GM18907 (cell line): ENCODE measurements at regions not wholly inside any gene's neighbourhood (a gene's known extent, or its start where the extent isn't known, plus 50 kb on each side); places are given as distances from the start of the nearest gene placed in this dataset.

ENCODE experiments used
- ATAC-seq: cut with Tn5 transposase; IDR thresholded peaks from one replicate; pipeline ENCODE4 v1.9.1; 2021; ENCODE audit warnings: mild to moderate bottlenecking, moderate library complexity; ENCODE audit not compliant: unreplicated experiment

- ATAC-seq: peak; percentile 90
Observed at GRCh38 chr2:64767670-64768468, 114.2 kb upstream of the SERTAD2 start.

- no peak for ATAC-seq
Observed at GRCh38 chr2:64768491-64769005, 114.8 kb upstream of the SERTAD2 start.

GRCh38 chr2:64769392-64770044 lies 115.8 kb upstream of the SERTAD2 start:
- no peak for ATAC-seq

- ATAC-seq: no peak
Observed at GRCh38 chr2:64770137-64770780, 116.5 kb upstream of the SERTAD2 start.

GRCh38 chr2:64770781-64771334 lies 117.1 kb upstream of the SERTAD2 start:
- no peak for ATAC-seq

- no peak for ATAC-seq
Observed at GRCh38 chr2:64771737-64772136, 118.0 kb upstream of the SERTAD2 start.

- ATAC-seq: no peak
Observed at GRCh38 chr2:64773461-64774118, 119.9 kb upstream of the SERTAD2 start.

GRCh38 chr2:64777841-64778240 lies 124.1 kb upstream of the SERTAD2 start:
- no peak for ATAC-seq

GRCh38 chr2:64779117-64779690 lies 125.5 kb upstream of the SERTAD2 start:
- ATAC-seq: no peak

- ATAC-seq: no peak
Observed at GRCh38 chr2:64780041-64780440, 126.3 kb upstream of the SERTAD2 start.

GRCh38 chr2:64781711-64782390 lies 128.1 kb upstream of the SERTAD2 start:
- no peak for ATAC-seq

- ATAC-seq: no peak
Observed at GRCh38 chr2:64784168-64785061, 130.7 kb upstream of the SERTAD2 start.

- ATAC-seq: no peak
Observed at GRCh38 chr2:64785245-64785644, 131.5 kb upstream of the SERTAD2 start.

GRCh38 chr2:64786343-64787018 lies 132.8 kb upstream of the SERTAD2 start:
- ATAC-seq: no peak

- no peak for ATAC-seq
Observed at GRCh38 chr2:64787019-64787365, 133.3 kb upstream of the SERTAD2 start.

GRCh38 chr2:64787698-64788097 lies 134.0 kb upstream of the SERTAD2 start:
- no peak for ATAC-seq

- ATAC-seq: no peak
Observed at GRCh38 chr2:64789466-64790320, 136.0 kb upstream of the SERTAD2 start.

- ATAC-seq: no peak
Observed at GRCh38 chr2:64792300-64792699, 138.6 kb upstream of the SERTAD2 start.
